ENCODE measurements at regions not wholly inside any gene's neighbourhood (a gene's known extent, or its start where the extent isn't known, plus 50 kb on each side); places are given as distances from the start of the nearest gene placed in this dataset.

DNA sequence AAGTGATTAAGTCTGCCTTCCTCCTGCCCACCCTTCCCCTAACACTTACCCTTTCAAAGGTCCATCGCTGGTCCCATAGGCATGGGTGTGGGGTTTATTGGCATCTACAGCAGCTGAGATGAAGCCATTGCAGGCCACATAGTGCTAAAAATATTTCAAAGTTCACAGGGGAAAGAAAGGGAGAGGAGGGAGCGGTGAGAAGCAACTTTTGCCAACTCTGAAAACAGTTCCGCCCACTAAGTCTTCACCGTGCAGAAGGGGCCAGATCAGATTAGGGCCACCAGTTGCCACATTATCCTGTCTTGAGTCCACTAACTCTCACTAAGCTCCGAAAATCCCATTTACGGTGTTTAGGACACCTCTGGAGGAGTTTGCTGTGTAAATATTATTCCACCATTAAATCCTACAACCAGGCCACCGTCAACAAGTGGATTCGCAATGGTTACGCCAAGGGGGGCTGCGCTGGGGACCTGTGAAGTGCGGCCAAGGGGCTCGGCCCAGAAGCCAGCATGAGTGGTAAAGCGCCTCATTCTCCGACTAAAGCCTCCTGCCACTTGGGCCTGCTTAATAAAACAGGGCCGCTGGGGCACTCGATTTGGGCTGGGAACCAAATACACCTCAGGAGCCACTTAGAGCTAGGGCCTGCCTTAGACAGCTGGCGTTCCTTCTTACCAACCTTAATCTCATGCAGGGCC lies 534.9 kb downstream of the MIAT start:
- no peak for DNase-seq

DNA sequence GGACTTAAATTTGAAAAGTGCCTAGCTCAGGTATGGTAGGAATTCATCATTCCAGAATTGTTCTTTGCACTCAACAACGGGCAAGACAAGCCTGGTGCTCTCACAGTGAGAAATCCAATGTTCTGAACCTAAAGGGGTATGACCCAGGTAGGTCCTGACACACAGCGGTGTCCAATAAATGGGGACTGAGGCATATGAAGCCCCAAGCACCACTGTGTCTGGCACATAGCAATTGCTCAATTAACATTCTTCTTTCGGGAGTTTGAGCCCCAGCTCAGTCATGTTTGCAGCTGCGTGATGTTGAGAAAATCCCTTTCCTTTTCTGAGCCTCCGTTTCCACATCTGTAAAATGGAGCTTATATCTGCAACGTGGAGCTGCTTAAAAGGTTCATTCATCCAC lies 535.8 kb downstream of the MIAT start:
- DNase-seq = no peak

GRCh38 chr22:27193636-27194035 lies 536.2 kb downstream of the MIAT start:
- DNase-seq = no peak

GRCh38 chr22:27194096-27194748 lies 536.8 kb downstream of the MIAT start:
- DNase-seq = no peak

DNA sequence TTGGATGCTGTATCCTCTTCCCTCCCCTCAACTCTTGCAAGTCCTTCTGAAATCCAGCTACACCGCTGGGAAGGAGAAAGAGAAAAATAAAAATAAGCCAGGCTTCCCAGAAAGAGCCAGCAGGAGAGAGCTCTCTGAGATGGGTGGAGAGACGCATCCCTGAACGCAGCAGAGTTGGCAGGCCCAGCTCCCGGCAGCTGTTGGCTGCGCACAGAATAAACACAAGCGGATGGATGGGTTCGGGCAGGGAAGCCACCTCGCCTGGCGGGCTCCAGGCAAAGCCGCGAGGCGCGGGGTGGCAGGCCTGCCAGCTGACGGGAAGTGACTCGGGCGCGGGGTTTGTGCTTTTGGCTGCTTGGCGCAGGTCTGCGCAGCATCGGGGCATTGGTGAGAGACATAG lies 537.7 kb downstream of the MIAT start:
- no peak for DNase-seq

DNA sequence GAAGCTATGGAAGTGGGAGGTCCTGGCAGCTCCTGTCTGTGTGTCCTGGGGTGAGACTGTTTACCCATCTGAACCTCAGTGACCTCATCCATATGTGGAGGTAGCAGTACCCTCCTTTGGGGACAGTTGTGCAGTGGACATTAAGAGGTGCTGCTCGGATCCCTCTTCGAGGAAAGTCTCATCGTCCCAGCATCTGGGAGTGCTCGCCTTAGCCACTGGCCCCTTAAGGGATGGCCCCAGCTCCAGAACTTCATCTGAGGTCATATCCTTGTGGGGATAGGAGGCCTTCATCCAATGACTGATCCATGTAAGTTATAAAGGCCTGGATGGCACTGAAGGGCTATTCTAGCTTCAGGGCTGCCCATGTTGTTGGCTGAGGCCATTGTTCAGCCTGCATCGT lies 538.1 kb downstream of the MIAT start:
- no peak for DNase-seq

- DNase-seq = no peak
These were observed 539.2 kb downstream of the MIAT start for GRCh38 chr22:27196606-27197005.

DNA sequence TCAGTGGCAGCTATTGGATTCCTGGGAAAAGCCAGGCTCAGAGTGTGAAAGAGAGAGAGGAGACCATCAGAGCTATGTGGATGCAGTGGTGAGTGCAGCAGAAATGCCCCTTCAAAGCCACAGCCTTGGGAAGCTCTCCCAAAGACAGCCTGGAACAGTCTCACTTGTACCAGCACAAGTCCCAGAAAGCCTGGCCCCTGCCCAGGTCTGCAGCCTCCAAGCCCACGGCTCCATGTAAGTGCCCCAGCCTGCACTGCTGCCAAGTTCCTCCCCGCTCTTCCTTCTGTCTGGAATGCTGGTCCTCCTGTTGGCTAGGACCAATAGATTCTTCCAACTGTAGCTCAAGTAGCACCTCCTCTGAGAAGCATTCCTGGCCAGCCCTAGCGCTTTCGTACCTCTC lies 539.7 kb downstream of the MIAT start:
- DNase-seq = no peak

DNA sequence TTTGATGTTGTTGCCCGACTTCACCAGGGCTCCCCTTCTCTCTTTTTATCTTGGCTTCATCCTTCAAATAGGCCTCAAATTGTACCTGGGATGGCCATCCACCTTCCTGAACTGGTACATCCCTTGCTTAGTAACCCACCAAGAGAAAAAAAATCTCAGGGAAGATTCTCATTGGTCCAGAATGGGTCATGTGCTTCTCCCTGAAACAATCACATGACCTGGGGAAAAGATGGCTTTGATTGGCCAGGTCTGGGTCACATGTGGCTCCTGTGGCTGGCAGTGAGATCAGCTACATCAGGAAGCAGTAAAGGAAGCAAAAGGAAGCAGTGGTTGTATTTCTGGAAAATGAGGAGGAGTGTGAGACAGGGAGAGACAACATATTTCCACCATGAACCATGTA lies 540.2 kb downstream of the MIAT start:
- no peak for DNase-seq

GRCh38 chr22:27198518-27199035 lies 541.2 kb downstream of the MIAT start:
- DNase-seq = no peak

DNA sequence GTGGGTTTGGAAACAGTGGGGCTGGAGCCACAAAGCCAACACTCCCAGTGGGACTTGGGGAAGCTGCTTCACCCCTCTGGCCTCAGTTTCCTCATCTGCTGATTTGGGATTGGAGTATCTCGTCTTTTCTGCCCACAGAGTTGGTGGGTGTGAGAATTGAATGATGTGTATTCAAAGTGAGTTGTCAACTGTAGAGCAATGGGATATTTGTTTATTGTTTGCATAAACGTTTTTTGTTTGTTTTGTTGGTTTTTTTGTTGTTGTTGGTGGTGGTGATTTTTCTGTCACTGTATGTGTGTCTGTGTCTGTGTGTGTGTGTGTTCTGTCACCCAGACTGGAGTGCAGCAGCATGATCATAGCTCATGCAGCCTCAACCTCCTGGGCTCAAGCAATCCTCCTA lies 542.0 kb downstream of the MIAT start:
- no peak for DNase-seq

DNA sequence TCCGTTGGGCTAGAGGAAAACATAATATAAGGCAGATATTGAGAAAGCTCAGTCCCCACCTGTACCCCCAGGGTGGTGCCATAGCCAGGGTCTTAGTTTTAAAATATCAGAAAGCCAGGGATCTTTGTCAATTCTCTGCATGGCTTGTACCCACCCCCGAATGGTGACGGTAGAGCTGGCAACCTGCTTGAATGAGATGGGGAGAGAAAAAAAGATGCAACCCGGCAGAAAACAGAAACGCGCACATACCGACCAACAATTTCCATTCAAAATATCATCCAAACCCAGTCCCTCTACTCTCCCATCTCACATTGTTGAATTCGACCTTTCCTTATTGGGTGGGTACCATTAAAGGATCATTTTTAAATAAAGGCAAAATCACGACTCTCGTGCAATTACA lies 543.9 kb downstream of the MIAT start:
- DNase-seq = no peak

DNA sequence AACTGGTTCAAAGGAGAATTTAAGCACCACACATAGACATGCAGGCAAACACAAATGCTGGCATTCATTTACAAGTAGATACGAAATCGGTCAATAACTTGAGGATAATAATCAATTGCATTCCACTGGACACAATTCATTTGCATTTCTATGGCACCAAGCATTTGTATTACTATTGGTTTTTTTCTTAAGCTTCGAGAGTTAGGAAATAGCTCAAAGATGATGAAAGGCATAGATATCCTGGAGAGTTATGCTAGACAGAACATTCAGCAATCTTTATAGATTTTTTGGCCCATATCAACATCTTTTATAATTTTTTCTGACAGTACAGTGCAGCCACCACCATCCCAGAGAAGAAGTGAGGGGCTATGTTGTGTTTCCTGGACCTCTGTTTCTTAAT lies 544.4 kb downstream of the MIAT start:
- no peak for DNase-seq

DNA sequence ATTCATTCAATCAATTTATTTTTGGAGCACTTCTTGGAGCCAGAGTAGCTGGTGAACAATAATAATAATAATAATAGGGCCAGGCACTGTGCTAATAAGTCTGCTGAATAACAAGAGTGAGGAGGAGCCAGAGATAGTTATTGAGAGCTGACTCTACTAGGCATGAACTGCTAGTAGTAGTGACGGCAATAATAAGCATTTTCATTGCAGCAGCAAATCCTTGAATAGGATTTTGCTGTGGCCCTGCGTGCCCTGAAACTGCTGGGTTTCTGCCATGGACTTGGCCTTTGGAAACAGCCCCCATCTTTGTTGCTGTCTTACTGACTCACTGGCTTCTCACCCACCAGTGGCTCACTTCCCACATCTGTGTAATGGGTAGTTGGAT lies 545.9 kb downstream of the MIAT start:
- DNase-seq = no peak

DNA sequence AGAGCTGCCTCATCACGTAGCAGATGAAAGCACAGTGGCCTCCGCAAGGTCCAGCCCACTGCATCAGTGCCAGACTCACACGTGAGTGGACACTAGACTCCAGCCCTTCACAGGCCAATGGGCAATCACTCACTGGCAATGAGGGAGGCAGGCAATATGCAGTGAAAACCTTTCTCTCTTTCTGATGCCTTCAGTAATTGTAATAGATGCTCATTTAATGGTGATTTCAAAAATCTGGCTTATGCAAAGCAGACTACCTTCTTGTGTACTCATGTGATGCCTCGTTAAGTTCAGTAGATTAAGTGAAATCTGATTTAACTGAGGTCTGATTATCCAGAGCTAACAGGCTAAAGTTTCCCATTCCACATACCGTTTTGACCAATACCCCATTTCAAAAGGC lies 546.9 kb downstream of the MIAT start:
- DNase-seq = no peak

DNA sequence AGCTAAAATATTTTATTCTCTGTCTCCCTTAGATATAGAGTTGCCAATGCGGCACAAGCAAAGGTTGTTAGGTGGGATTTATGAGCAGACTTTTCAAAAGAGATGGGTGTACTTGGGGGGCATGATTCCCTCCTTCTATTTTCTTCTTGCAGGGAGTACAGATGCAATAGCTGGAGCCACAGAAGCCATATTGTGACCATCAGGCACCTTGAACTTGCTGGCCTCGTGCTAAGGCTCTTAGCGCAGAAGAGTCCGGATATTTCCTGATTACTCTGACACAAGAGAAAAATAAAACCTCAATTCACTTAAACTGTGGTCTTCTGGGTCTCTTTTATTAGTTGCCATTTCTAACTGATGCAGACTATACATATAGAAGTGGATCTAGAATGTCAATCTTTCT lies 547.4 kb downstream of the MIAT start:
- no peak for DNase-seq

GRCh38 chr22:27205492-27206373 lies 548.3 kb downstream of the MIAT start:
- DNase-seq = no peak

DNA sequence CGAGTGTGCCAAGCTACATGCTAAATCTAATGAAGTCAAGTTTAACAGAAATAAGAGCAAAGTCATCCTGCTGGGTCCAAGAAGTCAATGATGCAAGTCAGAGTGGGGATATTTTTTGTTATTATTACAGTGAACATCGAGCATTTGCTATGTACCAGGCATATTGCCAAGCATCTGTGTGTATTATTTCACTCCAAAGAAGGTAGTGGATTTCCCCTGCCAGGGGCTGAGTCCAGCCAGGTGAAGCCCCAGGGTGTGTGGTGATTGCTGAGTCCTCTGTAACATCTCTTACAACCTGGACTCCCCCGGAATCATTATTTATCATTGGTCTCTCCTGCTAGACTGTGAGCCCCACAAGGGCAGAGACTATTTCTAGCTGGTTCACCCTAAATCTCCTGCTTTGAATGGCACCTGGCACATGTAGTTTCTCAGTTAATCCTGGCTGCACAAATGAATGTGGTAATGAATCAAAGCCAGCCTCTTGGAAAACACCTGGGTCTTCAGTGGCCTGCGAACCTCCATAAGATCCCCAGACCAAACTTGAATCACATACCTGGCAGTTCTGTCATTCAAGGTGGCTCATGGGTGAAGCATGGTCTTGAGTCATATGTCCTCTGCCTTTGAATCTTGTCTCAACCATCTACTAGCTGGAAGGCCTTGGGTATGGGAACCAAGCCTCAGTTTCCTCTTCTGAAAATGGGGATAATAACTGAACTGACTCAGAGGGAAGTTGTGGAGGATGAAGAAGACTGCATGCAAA lies 549.2 kb downstream of the MIAT start:
- DNase-seq = no peak

GRCh38 chr22:27207266-27207665 lies 549.9 kb downstream of the MIAT start:
- no peak for DNase-seq

DNA sequence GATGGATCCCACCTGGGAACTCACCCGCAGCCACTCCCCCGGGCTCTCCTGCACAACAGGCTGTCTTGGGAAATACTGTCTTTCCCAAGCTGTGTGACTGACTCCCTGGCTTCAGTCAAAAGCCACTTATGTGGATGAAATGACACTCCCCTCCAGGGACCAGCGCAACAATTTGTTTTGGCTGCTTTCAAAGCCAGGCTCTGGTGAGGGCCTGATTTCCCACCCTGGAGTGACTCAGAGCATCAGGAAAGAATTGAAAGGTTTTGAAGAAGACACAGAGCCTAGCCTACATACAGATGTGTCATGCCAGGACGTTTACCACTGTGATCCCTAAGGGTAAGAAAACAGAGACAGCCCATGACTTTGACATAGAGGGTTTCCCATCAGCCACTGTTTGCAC lies 550.5 kb downstream of the MIAT start:
- DNase-seq = no peak

DNA sequence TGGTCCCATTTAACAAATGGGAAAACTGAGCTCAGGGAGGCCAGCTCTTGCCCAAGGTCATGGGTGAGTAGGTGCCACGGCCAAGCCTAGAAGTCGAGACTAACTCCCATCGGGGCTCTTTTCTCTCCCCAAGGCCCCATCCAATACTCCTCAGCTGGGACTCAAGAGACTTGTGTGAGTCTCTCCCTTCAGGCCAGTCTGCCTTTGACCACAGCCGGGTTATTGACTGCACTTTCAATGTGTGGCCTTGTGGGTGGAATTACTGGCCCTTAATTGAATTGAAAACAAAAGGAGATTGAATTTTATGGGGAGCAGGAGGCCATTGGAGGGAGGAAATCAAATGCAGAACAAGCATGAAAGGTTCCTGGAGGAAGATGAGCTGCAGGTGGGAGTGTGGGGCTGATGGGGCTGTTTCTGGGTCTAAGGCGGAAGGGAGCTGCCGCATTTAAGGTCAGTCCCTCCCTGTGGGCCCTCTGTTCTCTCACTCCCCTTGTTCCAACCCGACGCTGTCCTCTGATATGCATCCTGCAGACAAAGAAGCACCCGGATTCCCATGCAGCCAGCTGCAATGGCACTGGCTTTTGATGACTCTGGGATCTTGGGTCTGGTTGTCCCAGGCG lies 552.8 kb downstream of the MIAT start:
- no peak for DNase-seq

- no peak for DNase-seq
These were observed 554.7 kb downstream of the MIAT start for GRCh38 chr22:27212102-27212501.
